GM12878 (cell line): ENCODE measurements at regions not wholly inside any gene's neighbourhood (a gene's known extent, or its start where the extent isn't known, plus 50 kb on each side); places are given as distances from the start of the nearest gene placed in this dataset.

Experiments
- ATAC-seq: fragments of 200-7000 bp; cut with Tn5 transposase; 3 replicates; pipeline ENCODE4 v1.9.1; 2020; ENCODE audit warnings: mild to moderate bottlenecking, moderate library complexity
- BruUV-seq: library from RNA; stranded (reverse); fragments of 400-500 nt; replicated peaks from 2 replicates; lab custom pipeline; 2021; lab: Mats Ljungman, UMichigan
- CTCF ChIA-PET: fragments of 300-600 bp; sonication (Branson Sonifier 250); formaldehyde crosslinking; extraction: SDS; loops from one replicate; lab custom pipeline; 2021; ENCODE audit warnings: inconsistent platforms; lab: Yijun Ruan, JAX
- POLR2A ChIA-PET: fragments of 350-600 bp; formaldehyde crosslinking; extraction: SDS; loops from one replicate; lab custom pipeline; 2021; ENCODE audit warnings: inconsistent platforms; lab: Charles Lee
- RAD21 ChIA-PET: fragments of 300-600 bp; sonication (Branson Sonifier 250); formaldehyde crosslinking; loops from one replicate; lab custom pipeline; 2023; ENCODE audit warnings: antibody characterized with exemption; ENCODE audit not compliant: unreplicated experiment; lab: Charles Lee
- SMC1A ChIA-PET: fragments of 300-600 bp; sonication (Branson Sonifier 250); formaldehyde crosslinking; loops from one replicate; lab custom pipeline; 2023; ENCODE audit not compliant: unreplicated experiment, uncharacterized antibody; lab: Charles Lee
- DNase-seq: peaks from one replicate; pipeline ENCODE4 v3.0.0-alpha.2; 2011; ENCODE audit warnings: low read depth, low spot score
- FAIRE-seq: peaks from 3 replicates; lab custom pipeline; 2011; peaks lifted over from hg19 to GRCh38; lab: Jason Lieb, UNC
- H2AFZ ChIP-seq: 2 replicates; pipeline ENCODE4 v1.6.0; 2011; ENCODE audit warnings: low read depth, low read length, control low read depth; ENCODE audit not compliant: control insufficient read depth
- H3K27ac ChIP-seq: 2 replicates; pipeline ENCODE4 v1.5.1; 2011; ENCODE audit warnings: control low read depth; ENCODE audit not compliant: control insufficient read depth, insufficient read depth
- H3K27me3 ChIP-seq, 2 experiments: replicated peaks in 1 of 2; 2 replicates each; pipeline versions ENCODE4 v1.6.0 to v1.6.1; 2011; ENCODE audit warnings: low read length in 1 of 2; ENCODE audit not compliant: control insufficient read depth in 2 of 2, insufficient read depth in 2 of 2
- H3K36me3 ChIP-seq, 2 experiments: 2 replicates each; pipeline ENCODE4 v1.5.1; 2011; ENCODE audit warnings: low read length in 1 of 2; ENCODE audit not compliant: control insufficient read depth in 2 of 2, insufficient read depth in 2 of 2
- H3K4me1 ChIP-seq: 2 replicates; pipeline ENCODE4 v1.6.1; 2011; ENCODE audit warnings: mild to moderate bottlenecking, low read length, moderate library complexity, mixed read lengths; ENCODE audit not compliant: control insufficient read depth, insufficient read depth
- H3K4me2 ChIP-seq: 2 replicates; pipeline ENCODE4 v1.6.0; 2011; ENCODE audit warnings: control low read depth; ENCODE audit not compliant: control insufficient read depth, insufficient read depth
- H3K4me3 ChIP-seq: fragments of 200-600 bp; sonication (generic); 2 replicates; pipeline ENCODE4 v1.5.1; 2016
- H3K79me2 ChIP-seq: 2 replicates; pipeline ENCODE4 v1.6.0; 2011; ENCODE audit warnings: low read length; ENCODE audit not compliant: control insufficient read depth, insufficient read depth
- H3K9ac ChIP-seq: 2 replicates; pipeline ENCODE4 v1.8.0; 2011; ENCODE audit warnings: low read length, control low read depth, mixed read lengths; ENCODE audit not compliant: control insufficient read depth, insufficient read depth
- H3K9me3 ChIP-seq: replicated peaks from 3 replicates; pipeline ENCODE4 v1.5.1; 2011; ENCODE audit warnings: mild to moderate bottlenecking, low read length; ENCODE audit not compliant: control insufficient read depth, insufficient read depth
- H4K20me1 ChIP-seq: 2 replicates; pipeline ENCODE4 v1.6.0; 2011; ENCODE audit not compliant: control insufficient read depth, insufficient read depth
- ASH2L ChIP-seq: fragments of 300-600, 200-600 bp; sonication (generic); IDR thresholded peaks from 2 replicates; pipeline ENCODE4 v1.6.1; 2017; ENCODE audit warnings: low read depth, mild to moderate bottlenecking, borderline replicate concordance
- CREB1 ChIP-seq: IDR thresholded peaks from 2 replicates; pipeline ENCODE4 v1.6.1; 2012; ENCODE audit warnings: low read depth, mild to moderate bottlenecking, inconsistent platforms
- CREM ChIP-seq: IDR thresholded peaks from 2 replicates; pipeline ENCODE4 v1.6.1; 2014; ENCODE audit warnings: antibody characterized with exemption, low read depth
- ETV6 ChIP-seq, 2 experiments: fragments of 450-650 bp in 1 of 2; IDR thresholded peaks in 1 of 2; conservative IDR thresholded peaks in 1 of 2; 2 replicates each; pipeline ENCODE4 v1.6.1; 2014; ENCODE audit warnings: antibody characterized with exemption in 1 of 2, borderline replicate concordance in 1 of 2, low read depth in 1 of 2, mild to moderate bottlenecking in 1 of 2, moderate library complexity in 1 of 2
- EZH2 ChIP-seq: IDR thresholded peaks from 2 replicates; pipeline ENCODE4 v1.6.1; 2012; ENCODE audit warnings: low read depth, mild to moderate bottlenecking, control low read depth, inconsistent platforms, low read length, borderline replicate concordance; ENCODE audit not compliant: control insufficient read depth
- HDGF ChIP-seq: fragments of 450-650 bp; IDR thresholded peaks from 2 replicates; pipeline ENCODE4 v1.6.1; 2016; ENCODE audit warnings: antibody characterized with exemption
- MXI1 ChIP-seq: fragments of 150-350 bp; IDR thresholded peaks from 2 replicates; pipeline ENCODE4 v1.6.1; 2011; ENCODE audit warnings: low read depth, mild to moderate bottlenecking, inconsistent platforms, low read length, improper control_type of control experiment
- MYC ChIP-seq: IDR thresholded peaks from 2 replicates; pipeline ENCODE4 v1.6.1; 2011; ENCODE audit warnings: mild to moderate bottlenecking, low read length, moderate library complexity, inconsistent platforms; ENCODE audit not compliant: insufficient read depth, insufficient replicate concordance, insufficient read length, severe bottlenecking
- SREBF2 ChIP-seq: IDR thresholded peaks from 2 replicates; pipeline ENCODE4 v1.6.1; 2012; ENCODE audit warnings: mild to moderate bottlenecking, low read length
- ZNF207 ChIP-seq: fragments of 450-650 bp; IDR thresholded peaks from 2 replicates; pipeline ENCODE4 v1.6.1; 2014; ENCODE audit warnings: antibody characterized with exemption, mild to moderate bottlenecking, borderline replicate concordance
- WGBS: methylation state at CpG from one replicate; pipeline ENCODE4 v1.1.6; 2016; ENCODE audit warnings: low lambda C conversion rate; ENCODE audit not compliant: insufficient replicate concordance, insufficient coverage; ENCODE audit errors: missing lambda C conversion rate; 5-methylcytosine and 5-hydroxymethylcytosine counted together
- in situ Hi-C: fragments of 300-500 bp; cut with MboI; formaldehyde crosslinking; loops from 9 replicates; pipeline ENCODE4 v1.14.3; 2018; ENCODE audit warnings: mixed read lengths
- intact Hi-C: fragments of 100-400 bp; cut with micrococcal nuclease; formaldehyde crosslinking; loops from one replicate; pipeline ENCODE4 v1.14.2; 2022; ENCODE audit not compliant: unreplicated experiment
- TF ChIP-seq, protein P1 (sequence below): IDR thresholded peaks from 2 replicates; pipeline ENCODE4 v1.6.1; 2012; ENCODE audit warnings: mild to moderate bottlenecking, low read depth, low read length
- TF ChIP-seq, protein P2 (sequence below): fragments of 450-650 bp; formaldehyde crosslinking; IDR thresholded peaks from 2 replicates; pipeline ENCODE4 v1.4.0; 2020; ENCODE audit warnings: mild to moderate bottlenecking, moderate library complexity
- TF ChIP-seq, protein P3 (sequence below): IDR thresholded peaks from 2 replicates; pipeline ENCODE4 v1.6.1; 2012; ENCODE audit warnings: low read length, inconsistent platforms

DNA sequence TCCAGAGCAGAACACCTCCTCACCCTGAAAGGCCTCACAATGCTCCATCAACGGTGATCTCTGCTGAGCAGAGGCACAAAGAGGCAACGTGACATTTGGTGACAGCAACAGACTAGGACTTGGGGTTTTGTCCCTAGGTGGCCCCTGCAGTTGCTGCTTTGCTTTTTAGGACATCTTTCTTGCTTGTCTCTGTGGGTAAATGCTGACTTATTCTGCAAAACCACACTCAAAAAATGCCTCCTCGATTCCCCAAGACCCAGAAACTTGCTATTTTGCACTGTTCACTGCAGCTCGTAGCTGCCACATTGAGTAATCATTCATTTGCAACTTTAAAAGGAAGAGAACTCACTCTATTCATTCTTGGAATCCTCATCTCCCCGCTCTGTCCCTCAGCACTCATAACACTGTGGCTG, 209.9 kb downstream of the LY86 start:
- ATAC-seq (peak; percentile 43), FAIRE-seq (peak; percentile 62), DNase-seq (no peak)
- POLR2A ChIA-PET = interaction anchor here (0.6 to 1.9 kb wide), 5 partner anchors 9 to 133 kb away, joined by 3 to 6 read pairs (median 4); no protein-coding TSS in a partner anchor
- Histone ChIP-seq H3K27me3 (no peaks in the 10 kb centered on the region), H3K36me3 (no peaks in the 10 kb centered on the region), H2AFZ (peak overlapping the region; percentile 68), H3K79me2 (no peaks in the 10 kb centered on the region), H3K27ac (peak overlapping the region; percentile 88), H3K9ac (peak overlapping the region; percentile 51; the same call in 1 of the 2 replicates), H3K4me1 (peaks cover 65% of the 10 kb centered on the region), H3K4me2 (peak overlapping the region; percentile 52), H4K20me1 (no peaks in the 10 kb centered on the region), H3K4me3 (no peak overlapping the region), H3K9me3 (no peaks in the 10 kb centered on the region)
- intact Hi-C loops (loop anchor here (2.0 to 10.0 kb wide), 6 partner anchors 18 to 444 kb away; partner anchors contain the start of gene LY86), in situ Hi-C loops (no loop called here)
- SMC1A ChIA-PET = interaction anchor here (0.6 to 5.3 kb wide), 7 partner anchors 11 to 288 kb away, joined by 3 to 31 read pairs (median 4); no protein-coding TSS in a partner anchor
- BruUV-seq = no TSS peak
- WGBS = 0% methylated on average over 5 of the region's 5 CpGs
- CTCF ChIA-PET = interaction anchor here (1.2 kb wide), 1 partner anchor 445 kb away, joined by 4 read pairs; no protein-coding TSS in a partner anchor
- RAD21 ChIA-PET = interaction anchor here (0.7 to 2.5 kb wide), 6 partner anchors 18 to 444 kb away, joined by 3 to 13 read pairs (median 4); no protein-coding TSS in a partner anchor
- TF ChIP-seq CREM (peak; percentile 20; the same call in 1 of the 2 replicates), ETV6 (conservative IDR thresholded peaks at IDR 0.05 in 1 of 2, IDR thresholded peaks at IDR 0.05 in 1 of 2; ENCODE audit: borderline replicate concordance in 1 of 2, low read depth in 1 of 2) (no peak; a peak in 1 of 4 replicates), MXI1 (peak; percentile 48; the same call in 1 of the 2 replicates), ZNF207 (no peak), SREBF2 (no peak), EZH2 (no peak), HDGF (no peak), CREB1 (no peak), ASH2L (no peak), MYC (no peak)
- TF ChIP-seq, protein P1, sequence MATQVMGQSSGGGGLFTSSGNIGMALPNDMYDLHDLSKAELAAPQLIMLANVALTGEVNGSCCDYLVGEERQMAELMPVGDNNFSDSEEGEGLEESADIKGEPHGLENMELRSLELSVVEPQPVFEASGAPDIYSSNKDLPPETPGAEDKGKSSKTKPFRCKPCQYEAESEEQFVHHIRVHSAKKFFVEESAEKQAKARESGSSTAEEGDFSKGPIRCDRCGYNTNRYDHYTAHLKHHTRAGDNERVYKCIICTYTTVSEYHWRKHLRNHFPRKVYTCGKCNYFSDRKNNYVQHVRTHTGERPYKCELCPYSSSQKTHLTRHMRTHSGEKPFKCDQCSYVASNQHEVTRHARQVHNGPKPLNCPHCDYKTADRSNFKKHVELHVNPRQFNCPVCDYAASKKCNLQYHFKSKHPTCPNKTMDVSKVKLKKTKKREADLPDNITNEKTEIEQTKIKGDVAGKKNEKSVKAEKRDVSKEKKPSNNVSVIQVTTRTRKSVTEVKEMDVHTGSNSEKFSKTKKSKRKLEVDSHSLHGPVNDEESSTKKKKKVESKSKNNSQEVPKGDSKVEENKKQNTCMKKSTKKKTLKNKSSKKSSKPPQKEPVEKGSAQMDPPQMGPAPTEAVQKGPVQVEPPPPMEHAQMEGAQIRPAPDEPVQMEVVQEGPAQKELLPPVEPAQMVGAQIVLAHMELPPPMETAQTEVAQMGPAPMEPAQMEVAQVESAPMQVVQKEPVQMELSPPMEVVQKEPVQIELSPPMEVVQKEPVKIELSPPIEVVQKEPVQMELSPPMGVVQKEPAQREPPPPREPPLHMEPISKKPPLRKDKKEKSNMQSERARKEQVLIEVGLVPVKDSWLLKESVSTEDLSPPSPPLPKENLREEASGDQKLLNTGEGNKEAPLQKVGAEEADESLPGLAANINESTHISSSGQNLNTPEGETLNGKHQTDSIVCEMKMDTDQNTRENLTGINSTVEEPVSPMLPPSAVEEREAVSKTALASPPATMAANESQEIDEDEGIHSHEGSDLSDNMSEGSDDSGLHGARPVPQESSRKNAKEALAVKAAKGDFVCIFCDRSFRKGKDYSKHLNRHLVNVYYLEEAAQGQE = no peak
- TF ChIP-seq, protein P2, sequence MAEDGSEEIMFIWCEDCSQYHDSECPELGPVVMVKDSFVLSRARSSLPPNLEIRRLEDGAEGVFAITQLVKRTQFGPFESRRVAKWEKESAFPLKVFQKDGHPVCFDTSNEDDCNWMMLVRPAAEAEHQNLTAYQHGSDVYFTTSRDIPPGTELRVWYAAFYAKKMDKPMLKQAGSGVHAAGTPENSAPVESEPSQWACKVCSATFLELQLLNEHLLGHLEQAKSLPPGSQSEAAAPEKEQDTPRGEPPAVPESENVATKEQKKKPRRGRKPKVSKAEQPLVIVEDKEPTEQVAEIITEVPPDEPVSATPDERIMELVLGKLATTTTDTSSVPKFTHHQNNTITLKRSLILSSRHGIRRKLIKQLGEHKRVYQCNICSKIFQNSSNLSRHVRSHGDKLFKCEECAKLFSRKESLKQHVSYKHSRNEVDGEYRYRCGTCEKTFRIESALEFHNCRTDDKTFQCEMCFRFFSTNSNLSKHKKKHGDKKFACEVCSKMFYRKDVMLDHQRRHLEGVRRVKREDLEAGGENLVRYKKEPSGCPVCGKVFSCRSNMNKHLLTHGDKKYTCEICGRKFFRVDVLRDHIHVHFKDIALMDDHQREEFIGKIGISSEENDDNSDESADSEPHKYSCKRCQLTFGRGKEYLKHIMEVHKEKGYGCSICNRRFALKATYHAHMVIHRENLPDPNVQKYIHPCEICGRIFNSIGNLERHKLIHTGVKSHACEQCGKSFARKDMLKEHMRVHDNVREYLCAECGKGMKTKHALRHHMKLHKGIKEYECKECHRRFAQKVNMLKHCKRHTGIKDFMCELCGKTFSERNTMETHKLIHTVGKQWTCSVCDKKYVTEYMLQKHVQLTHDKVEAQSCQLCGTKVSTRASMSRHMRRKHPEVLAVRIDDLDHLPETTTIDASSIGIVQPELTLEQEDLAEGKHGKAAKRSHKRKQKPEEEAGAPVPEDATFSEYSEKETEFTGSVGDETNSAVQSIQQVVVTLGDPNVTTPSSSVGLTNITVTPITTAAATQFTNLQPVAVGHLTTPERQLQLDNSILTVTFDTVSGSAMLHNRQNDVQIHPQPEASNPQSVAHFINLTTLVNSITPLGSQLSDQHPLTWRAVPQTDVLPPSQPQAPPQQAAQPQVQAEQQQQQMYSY (CRISPR knock-in tag) = no peak
- TF ChIP-seq, protein P3, sequence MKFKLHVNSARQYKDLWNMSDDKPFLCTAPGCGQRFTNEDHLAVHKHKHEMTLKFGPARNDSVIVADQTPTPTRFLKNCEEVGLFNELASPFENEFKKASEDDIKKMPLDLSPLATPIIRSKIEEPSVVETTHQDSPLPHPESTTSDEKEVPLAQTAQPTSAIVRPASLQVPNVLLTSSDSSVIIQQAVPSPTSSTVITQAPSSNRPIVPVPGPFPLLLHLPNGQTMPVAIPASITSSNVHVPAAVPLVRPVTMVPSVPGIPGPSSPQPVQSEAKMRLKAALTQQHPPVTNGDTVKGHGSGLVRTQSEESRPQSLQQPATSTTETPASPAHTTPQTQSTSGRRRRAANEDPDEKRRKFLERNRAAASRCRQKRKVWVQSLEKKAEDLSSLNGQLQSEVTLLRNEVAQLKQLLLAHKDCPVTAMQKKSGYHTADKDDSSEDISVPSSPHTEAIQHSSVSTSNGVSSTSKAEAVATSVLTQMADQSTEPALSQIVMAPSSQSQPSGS = peak; percentile 55; the same call in 1 of the 2 replicates
